Nephron (organoid): ENCODE measurements at regions not wholly inside any gene's neighbourhood (a gene's known extent, or its start where the extent isn't known, plus 50 kb on each side); places are given as distances from the start of the nearest gene placed in this dataset.

Experiments
- H3K27ac Mint-ChIP-seq, 3 experiments: 2 replicates each; pipeline ENCODE4 v1.8.0; 2020; ENCODE audit warnings: mixed read lengths in 3 of 3, mild to moderate bottlenecking in 2 of 3, moderate library complexity in 1 of 3
- H3K27me3 Mint-ChIP-seq: 2 replicates; pipeline ENCODE4 v1.8.0; 2021; ENCODE audit warnings: low read depth, mild to moderate bottlenecking, moderate library complexity, mixed read lengths
- H3K36me3 Mint-ChIP-seq: 2 replicates; pipeline ENCODE4 v1.8.0; 2020; ENCODE audit warnings: low read depth, mixed read lengths
- H3K4me1 Mint-ChIP-seq: 2 replicates; pipeline ENCODE4 v1.8.0; 2020; ENCODE audit warnings: mixed read lengths
- H3K4me3 Mint-ChIP-seq, 3 experiments: 2 replicates each; pipeline ENCODE4 v1.8.0; 2020; ENCODE audit warnings: mild to moderate bottlenecking in 3 of 3, mixed read lengths in 3 of 3, moderate library complexity in 2 of 3
- H3K9me3 Mint-ChIP-seq: 2 replicates; pipeline ENCODE4 v1.8.0; 2020; ENCODE audit warnings: mixed read lengths
- TF ChIP-seq, protein P1 (sequence below), 3 experiments: fragments of 200-600 bp; sonication (generic); IDR thresholded peaks; one replicate each; pipeline ENCODE4 v1.5.0; 2021; ENCODE audit warnings: antibody characterized with exemption in 3 of 3; ENCODE audit not compliant: unreplicated experiment in 3 of 3

GRCh38 chr15:97012986-97013385 lies 682.5 kb downstream of the NR2F2 start:
- Mint-ChIP-seq H3K27ac (no peak overlapping the region), H3K4me1 (peaks cover 5% of the 10 kb centered on the region), H3K9me3 (peaks cover 8% of the 10 kb centered on the region), H3K27me3 (no peaks in the 10 kb centered on the region), H3K36me3 (no peaks in the 10 kb centered on the region), H3K4me3 (no peak overlapping the region)
- TF ChIP-seq, protein P1, sequence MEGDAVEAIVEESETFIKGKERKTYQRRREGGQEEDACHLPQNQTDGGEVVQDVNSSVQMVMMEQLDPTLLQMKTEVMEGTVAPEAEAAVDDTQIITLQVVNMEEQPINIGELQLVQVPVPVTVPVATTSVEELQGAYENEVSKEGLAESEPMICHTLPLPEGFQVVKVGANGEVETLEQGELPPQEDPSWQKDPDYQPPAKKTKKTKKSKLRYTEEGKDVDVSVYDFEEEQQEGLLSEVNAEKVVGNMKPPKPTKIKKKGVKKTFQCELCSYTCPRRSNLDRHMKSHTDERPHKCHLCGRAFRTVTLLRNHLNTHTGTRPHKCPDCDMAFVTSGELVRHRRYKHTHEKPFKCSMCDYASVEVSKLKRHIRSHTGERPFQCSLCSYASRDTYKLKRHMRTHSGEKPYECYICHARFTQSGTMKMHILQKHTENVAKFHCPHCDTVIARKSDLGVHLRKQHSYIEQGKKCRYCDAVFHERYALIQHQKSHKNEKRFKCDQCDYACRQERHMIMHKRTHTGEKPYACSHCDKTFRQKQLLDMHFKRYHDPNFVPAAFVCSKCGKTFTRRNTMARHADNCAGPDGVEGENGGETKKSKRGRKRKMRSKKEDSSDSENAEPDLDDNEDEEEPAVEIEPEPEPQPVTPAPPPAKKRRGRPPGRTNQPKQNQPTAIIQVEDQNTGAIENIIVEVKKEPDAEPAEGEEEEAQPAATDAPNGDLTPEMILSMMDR (IDR thresholded peaks at IDR 0.05; ENCODE audit: unreplicated experiment in 3 of 3) = no peak

GRCh38 chr15:97013491-97013890 lies 683.0 kb downstream of the NR2F2 start:
- H3K9me3 Mint-ChIP-seq = peaks cover 6% of the 10 kb centered on the region
- no peaks in the 10 kb centered on the region for H3K27me3 Mint-ChIP-seq
- peaks cover under 1% of the 10 kb centered on the region for H3K4me1 Mint-ChIP-seq

GRCh38 chr15:97014001-97014400 lies 683.5 kb downstream of the NR2F2 start:
- H3K4me3 Mint-ChIP-seq = no peak overlapping the region

More at GRCh38 chr15:97013491-97013890, 683.0 kb downstream of the NR2F2 start:
- TF ChIP-seq, protein P1 (IDR thresholded peaks at IDR 0.05; ENCODE audit: unreplicated experiment in 3 of 3) = no peak
- H3K4me3 Mint-ChIP-seq = no peak overlapping the region
- H3K36me3 Mint-ChIP-seq = no peaks in the 10 kb centered on the region
- H3K27ac Mint-ChIP-seq = no peak overlapping the region

DNA sequence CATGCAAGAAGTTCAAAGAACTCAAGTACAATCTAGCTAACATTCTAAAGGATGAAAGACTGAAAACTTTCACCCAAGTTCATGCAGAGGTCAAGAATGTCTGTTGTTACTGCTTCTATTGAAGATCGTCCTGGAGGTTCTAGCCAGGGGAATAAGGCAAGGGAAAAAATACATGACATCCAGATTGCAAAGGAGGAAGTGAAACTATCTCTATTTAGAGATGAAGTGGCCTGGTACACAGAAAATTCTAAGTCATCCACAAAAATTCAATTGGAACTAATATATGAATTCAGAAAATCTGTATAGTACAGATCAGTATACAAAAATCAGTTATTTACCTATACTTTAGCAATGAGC lies 693.0 kb downstream of the NR2F2 start:
- H3K27me3 Mint-ChIP-seq = no peaks in the 10 kb centered on the region
- TF ChIP-seq, protein P1 (IDR thresholded peaks at IDR 0.05; ENCODE audit: unreplicated experiment in 3 of 3) = no peak
- no peaks in the 10 kb centered on the region for H3K4me1 Mint-ChIP-seq
- H3K9me3 Mint-ChIP-seq = peaks cover 9% of the 10 kb centered on the region
- no peaks in the 10 kb centered on the region for H3K36me3 Mint-ChIP-seq
- no peak overlapping the region for H3K27ac Mint-ChIP-seq
- no peak overlapping the region for H3K4me3 Mint-ChIP-seq

More at GRCh38 chr15:97014001-97014400, 683.5 kb downstream of the NR2F2 start:
- no peaks in the 10 kb centered on the region for H3K4me1 Mint-ChIP-seq
- no peaks in the 10 kb centered on the region for H3K36me3 Mint-ChIP-seq
- TF ChIP-seq, protein P1 (IDR thresholded peaks at IDR 0.05; ENCODE audit: unreplicated experiment in 3 of 3) = no peak
- peaks cover 6% of the 10 kb centered on the region for H3K9me3 Mint-ChIP-seq
- H3K27me3 Mint-ChIP-seq = no peaks in the 10 kb centered on the region
- no peak overlapping the region for H3K27ac Mint-ChIP-seq

DNA sequence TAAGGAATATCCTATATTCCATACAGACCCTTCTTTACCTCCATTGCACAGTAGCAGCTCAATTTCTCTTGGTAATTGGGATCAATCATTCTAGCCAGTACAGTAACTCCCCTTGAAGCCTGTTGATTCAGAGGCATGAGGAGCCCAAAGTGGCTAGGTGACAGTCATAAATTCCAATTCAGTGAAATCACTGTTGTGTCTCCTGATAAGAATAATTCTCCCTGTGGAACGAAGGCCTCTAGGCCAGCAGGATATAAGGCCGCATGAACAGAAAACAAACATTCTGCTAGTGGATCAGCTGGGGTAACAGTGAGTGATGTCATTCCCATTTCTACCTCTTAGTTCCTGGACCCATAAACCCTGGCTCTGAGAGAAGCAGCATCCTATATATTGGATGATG lies 696.3 kb downstream of the NR2F2 start:
- Mint-ChIP-seq H3K4me1 (no peaks in the 10 kb centered on the region), H3K36me3 (no peaks in the 10 kb centered on the region), H3K4me3 (no peak overlapping the region), H3K27ac (no peak overlapping the region), H3K9me3 (peaks cover 22% of the 10 kb centered on the region), H3K27me3 (no peaks in the 10 kb centered on the region)
- TF ChIP-seq, protein P1 (IDR thresholded peaks at IDR 0.05; ENCODE audit: unreplicated experiment in 3 of 3) = no peak

GRCh38 chr15:97027772-97028171 lies 697.3 kb downstream of the NR2F2 start:
- Mint-ChIP-seq H3K36me3 (no peaks in the 10 kb centered on the region), H3K4me1 (no peaks in the 10 kb centered on the region), H3K27me3 (no peaks in the 10 kb centered on the region), H3K4me3 (no peak overlapping the region), H3K9me3 (peaks cover 28% of the 10 kb centered on the region), H3K27ac (no peak overlapping the region)
- TF ChIP-seq, protein P1 (IDR thresholded peaks at IDR 0.05; ENCODE audit: unreplicated experiment in 3 of 3) = no peak
